CD4-positive, alpha-beta T cell treated with Interferon alpha-2 for 1 hour (primary cell): ENCODE measurements at regions not wholly inside any gene's neighbourhood (a gene's known extent, or its start where the extent isn't known, plus 50 kb on each side); places are given as distances from the start of the nearest gene placed in this dataset.

ENCODE experiments used
- DNase-seq, 2 donors: peaks; one replicate each; pipeline ENCODE4 v3.0.0-alpha.2; 2020 to 2022

DNA sequence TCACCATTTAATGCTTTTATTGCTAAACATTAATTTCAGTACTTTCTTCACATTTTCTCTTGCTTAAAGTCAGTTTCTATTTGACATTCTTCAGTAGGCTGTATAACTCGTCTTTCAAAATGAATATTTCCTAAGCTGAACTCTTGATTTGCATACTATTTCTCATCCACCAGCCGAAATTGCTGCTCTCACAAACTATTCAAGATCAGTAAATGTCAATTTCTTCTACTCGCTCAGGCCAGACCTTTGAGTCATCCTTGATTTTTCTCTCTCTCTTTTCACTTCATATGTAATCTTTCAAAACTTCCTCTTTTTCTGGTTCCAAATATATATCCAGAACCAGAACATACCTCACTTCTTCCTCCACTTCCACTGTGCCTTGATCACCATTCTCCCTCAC is 990.0 kb downstream of the KCNT2 start:
- DNase-seq, result no peak

GRCh38 chr1:195617106-195617505 is 991.1 kb downstream of the KCNT2 start:
- DNase-seq, result no peak

DNA sequence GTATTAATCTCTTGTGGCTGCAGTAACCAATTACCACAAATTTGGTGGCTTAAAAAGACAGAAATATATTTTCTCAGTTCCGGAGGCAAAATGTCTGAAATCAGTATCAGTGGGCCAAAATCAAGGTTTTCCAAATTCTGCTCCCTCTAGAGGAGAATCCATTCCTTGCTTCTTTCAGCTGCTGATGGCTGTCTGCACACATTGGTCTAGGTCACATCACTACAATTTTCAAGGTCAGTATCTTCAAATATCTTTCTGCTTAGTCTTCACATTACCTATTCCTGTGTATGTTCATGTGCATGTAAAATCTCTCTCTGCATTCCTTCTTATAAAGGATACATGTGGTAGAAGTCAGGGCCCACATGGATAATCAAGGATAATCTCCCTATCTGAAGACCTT is 999.4 kb downstream of the KCNT2 start:
- no peak for DNase-seq

- DNase-seq, result no peak
Observed at GRCh38 chr1:195606483-195606882, 1001.8 kb downstream of the KCNT2 start.

DNA sequence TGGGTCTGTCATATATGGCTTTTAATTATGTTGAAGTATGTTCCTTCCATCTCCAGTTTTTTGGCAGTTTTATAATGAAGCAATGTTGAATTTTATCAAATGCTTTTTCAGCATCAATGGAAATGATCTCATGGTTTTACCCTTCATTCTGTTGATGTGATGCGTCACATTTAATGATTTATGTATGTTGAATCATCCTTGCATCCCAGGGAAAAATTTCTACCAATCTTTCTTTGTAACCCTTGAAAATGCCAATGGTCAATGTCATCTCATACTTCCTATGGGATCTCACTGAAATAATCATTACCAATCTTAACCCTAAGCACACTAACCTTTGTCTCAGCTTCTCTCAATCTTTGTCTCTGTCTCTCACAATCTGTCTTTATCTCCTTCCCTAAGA is 1004.0 kb downstream of the KCNT2 start:
- no peak for DNase-seq

DNA sequence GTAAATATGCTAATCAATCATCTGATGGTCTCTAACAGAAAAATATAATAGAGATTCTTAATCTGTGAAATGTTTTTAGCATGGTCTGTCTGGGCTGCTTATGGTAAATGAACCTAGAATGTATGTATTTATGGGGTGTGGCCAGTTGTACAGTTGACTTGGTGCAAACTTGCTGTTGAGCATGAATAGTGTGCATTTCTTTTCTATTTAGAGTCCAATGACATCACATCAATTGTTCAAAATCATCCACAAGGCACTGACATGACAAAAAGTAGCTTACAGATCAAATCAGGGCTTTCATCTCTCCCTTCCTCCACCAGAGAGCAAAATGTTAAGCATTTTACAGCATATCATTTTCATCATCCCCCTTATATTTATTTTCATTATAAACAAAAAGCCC is 1010.3 kb downstream of the KCNT2 start:
- DNase-seq, result no peak

DNA sequence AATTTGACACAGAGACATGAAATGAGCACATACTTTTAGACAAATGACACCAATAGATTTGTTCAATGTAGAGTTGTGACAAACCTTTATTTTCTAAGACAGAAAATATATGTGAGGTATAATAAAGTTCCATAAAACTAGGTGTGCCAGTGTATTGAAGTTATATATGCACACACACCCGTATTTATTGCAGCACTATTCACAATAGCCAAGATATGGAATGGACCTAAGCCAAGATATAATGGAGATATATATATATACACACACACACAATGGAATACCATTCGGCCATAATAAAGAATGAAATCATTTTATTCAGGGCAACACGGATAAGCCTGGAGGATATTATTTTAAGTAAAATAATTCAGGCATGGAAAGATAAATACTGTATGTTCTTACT is 1013.5 kb downstream of the KCNT2 start:
- no peak for DNase-seq

DNA sequence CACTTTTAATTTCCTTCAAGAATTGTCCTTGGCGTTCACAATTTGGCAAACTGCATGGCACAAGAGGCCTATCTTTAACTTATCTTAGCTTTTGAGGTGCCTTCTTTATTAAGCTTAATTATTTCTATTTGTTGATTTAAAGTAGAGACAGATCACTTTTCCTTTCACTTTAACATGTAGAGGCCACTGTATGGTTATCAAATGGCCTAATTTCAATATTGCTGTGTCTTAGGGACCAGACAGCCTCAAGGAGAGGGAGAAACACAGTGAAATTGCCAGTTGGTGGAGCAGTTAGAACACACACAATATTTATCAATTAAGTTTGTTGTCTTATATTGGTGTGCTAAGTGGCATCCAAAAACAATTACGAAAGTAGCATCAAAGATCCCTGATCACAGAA is 1013.9 kb downstream of the KCNT2 start:
- DNase-seq, result no peak

- no peak for DNase-seq
Observed at GRCh38 chr1:195591917-195592672, 1016.1 kb downstream of the KCNT2 start.

GRCh38 chr1:195590649-195591048 is 1017.6 kb downstream of the KCNT2 start:
- DNase-seq, result no peak

GRCh38 chr1:195584870-195585624 is 1023.2 kb downstream of the KCNT2 start:
- DNase-seq, result no peak

- DNase-seq, result no peak
Observed at GRCh38 chr1:195580988-195581387, 1027.3 kb downstream of the KCNT2 start.

GRCh38 chr1:195577748-195578147 is 1030.5 kb downstream of the KCNT2 start:
- DNase-seq, result no peak

DNA sequence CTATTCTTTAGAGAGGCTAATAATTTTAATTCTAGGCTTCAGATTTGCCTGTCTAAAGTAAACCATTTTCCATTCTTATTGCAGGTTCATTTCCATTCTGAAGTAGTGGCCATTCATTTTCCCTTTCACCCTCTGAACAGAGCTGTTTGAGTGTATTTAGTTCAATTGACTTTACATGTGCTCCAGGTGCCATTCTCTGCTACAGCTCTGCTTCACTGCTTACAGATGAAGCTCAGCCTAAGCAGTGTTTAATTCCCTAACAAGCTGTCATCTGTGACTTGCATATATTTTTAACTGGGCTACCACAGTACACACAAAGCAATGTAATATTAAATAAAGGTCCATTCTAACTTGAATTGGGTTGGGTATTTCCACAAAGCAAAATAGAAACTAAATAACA is 1031.6 kb downstream of the KCNT2 start:
- DNase-seq, result no peak

- no peak for DNase-seq
Observed at GRCh38 chr1:195574511-195574910, 1033.7 kb downstream of the KCNT2 start.

DNA sequence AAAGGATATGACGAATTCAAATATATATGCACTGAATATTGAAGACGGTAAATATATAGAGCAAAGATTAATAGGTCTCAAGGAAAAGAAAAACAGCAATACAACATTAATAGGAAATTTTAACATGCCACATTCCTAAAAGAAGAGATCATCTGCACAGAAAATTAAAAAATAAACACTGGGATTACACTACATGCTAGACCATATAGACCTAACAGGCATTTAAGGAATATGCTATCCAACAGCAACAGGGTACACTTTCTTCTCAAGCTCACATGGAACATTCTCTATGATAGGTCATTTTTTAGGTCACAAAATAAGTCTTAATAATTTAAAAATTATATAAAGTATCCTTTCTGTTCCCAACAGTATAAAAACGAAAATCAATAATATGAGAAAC is 1038.3 kb downstream of the KCNT2 start:
- no peak for DNase-seq

- no peak for DNase-seq
Observed at GRCh38 chr1:195568389-195568788, 1039.9 kb downstream of the KCNT2 start.

- DNase-seq, result no peak
Observed at GRCh38 chr1:195562074-195562473, 1046.2 kb downstream of the KCNT2 start.

DNA sequence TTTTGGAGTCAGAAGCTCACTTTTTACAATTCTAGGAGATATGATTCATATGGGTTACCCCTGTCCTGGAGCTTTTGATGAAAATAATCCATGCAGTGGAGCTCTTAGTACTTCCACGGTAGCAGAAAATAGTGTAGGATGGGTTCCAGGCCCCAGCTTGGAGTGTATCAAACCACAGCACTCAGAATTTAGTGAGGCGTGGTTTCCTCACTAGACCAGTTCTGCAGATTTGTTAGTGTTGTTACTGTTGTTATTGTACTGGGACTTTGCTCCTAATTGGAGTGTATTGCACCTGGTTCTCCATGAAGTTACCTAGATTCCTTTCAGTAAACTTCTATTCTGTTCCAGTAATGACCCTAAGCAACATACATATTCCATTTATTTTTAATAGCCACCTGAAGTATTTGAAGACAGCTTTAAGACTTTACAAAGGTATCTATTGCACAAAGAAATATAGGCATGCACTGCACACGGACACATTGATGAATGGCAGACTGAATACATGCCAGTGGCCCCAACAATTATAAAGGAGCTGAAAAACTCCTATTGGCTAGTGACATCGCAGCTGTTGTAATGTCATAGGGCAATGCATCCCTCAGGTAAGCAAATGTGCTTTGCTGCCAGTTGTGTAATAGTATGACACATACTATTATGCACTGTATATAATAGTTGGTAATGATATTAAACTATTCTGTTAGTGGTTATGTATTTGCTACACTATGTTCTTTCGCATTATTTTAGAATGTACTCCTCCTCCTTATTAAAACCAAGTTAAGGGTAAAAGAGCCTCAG is 1058.0 kb downstream of the KCNT2 start:
- DNase-seq, result no peak

- no peak for DNase-seq
Observed at GRCh38 chr1:195530961-195531360, 1077.3 kb downstream of the KCNT2 start.

DNA sequence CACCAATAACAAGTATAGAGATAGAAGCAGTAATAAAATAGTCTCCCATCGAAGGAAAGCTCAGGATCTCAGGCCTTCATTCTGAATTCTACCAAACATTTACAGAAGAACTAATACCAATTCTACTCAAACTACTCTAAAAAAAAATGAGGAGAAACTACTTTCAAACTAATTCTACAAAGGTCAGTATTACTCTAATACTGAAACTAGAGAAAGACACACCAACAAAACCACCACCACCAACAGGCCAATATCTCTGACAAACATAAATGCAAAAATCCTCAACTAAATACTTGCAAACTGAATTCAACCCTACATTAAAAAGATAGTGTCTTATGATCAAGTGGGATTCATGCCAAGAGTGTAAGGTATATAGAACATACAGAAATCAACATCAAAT is 1078.4 kb downstream of the KCNT2 start:
- DNase-seq, result no peak

DNA sequence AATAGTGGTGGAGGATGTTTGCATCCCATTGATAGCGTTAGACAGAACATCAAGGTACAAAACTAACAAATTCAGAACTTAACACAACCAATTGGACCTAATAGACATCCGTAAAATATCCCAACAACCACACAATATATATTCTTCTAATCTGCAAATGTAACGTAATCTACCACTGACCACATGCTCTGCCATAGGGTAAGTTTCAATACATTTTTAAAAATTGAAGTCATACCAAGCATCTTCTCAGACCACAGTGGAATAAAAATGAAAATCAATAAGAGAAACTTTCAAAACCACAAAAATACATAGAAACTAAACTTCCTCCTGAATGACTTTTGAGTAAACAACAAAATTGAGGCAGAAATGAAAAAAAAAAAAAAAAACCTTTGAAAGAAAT is 1087.5 kb downstream of the KCNT2 start:
- no peak for DNase-seq

GRCh38 chr1:195516036-195516435 is 1092.2 kb downstream of the KCNT2 start:
- no peak for DNase-seq

DNA sequence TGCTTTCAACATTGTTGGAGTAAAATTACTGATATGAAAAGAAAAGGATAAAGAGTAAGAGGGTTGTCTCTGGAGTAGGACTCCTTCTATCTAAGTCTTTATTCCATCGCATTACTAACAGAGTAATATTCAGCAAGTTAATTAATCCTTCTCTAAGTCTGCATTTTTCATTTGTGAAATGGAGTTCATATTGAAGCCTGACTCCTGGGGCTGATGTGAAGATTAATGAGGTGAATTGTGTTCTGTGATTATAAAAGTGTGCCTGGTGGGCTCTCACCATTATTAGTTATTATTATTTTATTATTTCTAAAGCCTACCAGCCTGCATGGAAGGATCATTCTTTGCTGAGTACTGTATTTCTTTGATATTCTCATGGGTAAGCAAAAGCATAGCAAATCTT is 1096.7 kb downstream of the KCNT2 start:
- no peak for DNase-seq
